ENCODE measurements at regions not wholly inside any gene's neighbourhood (a gene's known extent, or its start where the extent isn't known, plus 50 kb on each side); places are given as distances from the start of the nearest gene placed in this dataset.

DNA sequence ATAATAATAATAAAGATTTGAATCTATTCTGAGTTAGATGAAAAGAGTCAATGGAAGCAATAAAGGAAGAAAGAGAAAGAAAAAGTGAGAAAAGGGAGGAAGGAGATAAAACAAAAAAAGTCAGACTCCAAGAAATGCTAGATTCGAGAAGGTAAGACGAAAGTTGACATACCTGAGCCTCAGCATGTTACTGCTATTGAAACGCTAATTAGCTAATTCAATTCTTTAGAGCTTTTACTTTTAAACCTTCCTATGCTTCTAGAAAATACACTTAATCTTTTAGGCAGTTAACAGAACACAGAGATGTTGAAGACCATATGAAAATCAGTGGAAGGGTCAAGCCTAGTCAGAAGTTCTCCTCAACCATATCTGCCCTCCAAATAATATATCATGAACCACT lies 337.2 kb upstream of the ROBO2 start:
- Histone ChIP-seq H3K9ac (no peak overlapping the region), H3K36me3 (ENCODE audit: insufficient read depth) (no peaks in the 10 kb centered on the region), H2AFZ (ENCODE audit: low read depth) (no peak overlapping the region), H3K4me3 (IDR thresholded peaks at IDR 0.05; ENCODE audit: insufficient read depth, low read depth, low read length) (no peak overlapping the region), H3K27me3 (ENCODE audit: insufficient read depth, low read depth) (no peaks in the 10 kb centered on the region), H4K20me1 (ENCODE audit: insufficient read depth) (no peaks in the 10 kb centered on the region), H3K27ac (no peak overlapping the region), H3K4me2 (no peak overlapping the region), H3K79me2 (ENCODE audit: insufficient read depth, low read depth) (no peaks in the 10 kb centered on the region), H3K4me1 (ENCODE audit: low read depth, poor library complexity, severe bottlenecking) (no peaks in the 10 kb centered on the region)
- TF ChIP-seq, protein P1, sequence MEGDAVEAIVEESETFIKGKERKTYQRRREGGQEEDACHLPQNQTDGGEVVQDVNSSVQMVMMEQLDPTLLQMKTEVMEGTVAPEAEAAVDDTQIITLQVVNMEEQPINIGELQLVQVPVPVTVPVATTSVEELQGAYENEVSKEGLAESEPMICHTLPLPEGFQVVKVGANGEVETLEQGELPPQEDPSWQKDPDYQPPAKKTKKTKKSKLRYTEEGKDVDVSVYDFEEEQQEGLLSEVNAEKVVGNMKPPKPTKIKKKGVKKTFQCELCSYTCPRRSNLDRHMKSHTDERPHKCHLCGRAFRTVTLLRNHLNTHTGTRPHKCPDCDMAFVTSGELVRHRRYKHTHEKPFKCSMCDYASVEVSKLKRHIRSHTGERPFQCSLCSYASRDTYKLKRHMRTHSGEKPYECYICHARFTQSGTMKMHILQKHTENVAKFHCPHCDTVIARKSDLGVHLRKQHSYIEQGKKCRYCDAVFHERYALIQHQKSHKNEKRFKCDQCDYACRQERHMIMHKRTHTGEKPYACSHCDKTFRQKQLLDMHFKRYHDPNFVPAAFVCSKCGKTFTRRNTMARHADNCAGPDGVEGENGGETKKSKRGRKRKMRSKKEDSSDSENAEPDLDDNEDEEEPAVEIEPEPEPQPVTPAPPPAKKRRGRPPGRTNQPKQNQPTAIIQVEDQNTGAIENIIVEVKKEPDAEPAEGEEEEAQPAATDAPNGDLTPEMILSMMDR (conservative IDR thresholded peaks at IDR 0.05; ENCODE audit: low read depth, low read length), result no peak

GRCh38 chr3:76715426-76715825 lies 324.5 kb upstream of the ROBO2 start:
- H3K27me3 ChIP-seq (ENCODE audit: insufficient read depth, low read depth), result no peaks in the 10 kb centered on the region
- no peaks in the 10 kb centered on the region for H3K79me2 ChIP-seq (ENCODE audit: insufficient read depth, low read depth)
- H3K4me1 ChIP-seq (ENCODE audit: low read depth, poor library complexity, severe bottlenecking), result no peaks in the 10 kb centered on the region
- no peak overlapping the region for H3K27ac ChIP-seq
- TF ChIP-seq, protein P1 (conservative IDR thresholded peaks at IDR 0.05; ENCODE audit: low read depth, low read length), result no peak
- no peak overlapping the region for H3K4me3 ChIP-seq (IDR thresholded peaks at IDR 0.05; ENCODE audit: insufficient read depth, low read depth, low read length)
- H3K4me2 ChIP-seq, result no peak overlapping the region
- H3K9ac ChIP-seq, result no peak overlapping the region
- H4K20me1 ChIP-seq (ENCODE audit: insufficient read depth), result no peaks in the 10 kb centered on the region
- H3K36me3 ChIP-seq (ENCODE audit: insufficient read depth), result no peaks in the 10 kb centered on the region
- H2AFZ ChIP-seq (ENCODE audit: low read depth), result no peak overlapping the region

- H3K4me3 ChIP-seq (IDR thresholded peaks at IDR 0.05; ENCODE audit: insufficient read depth, low read depth, low read length), result no peak overlapping the region
- TF ChIP-seq, protein P1 (conservative IDR thresholded peaks at IDR 0.05; ENCODE audit: low read depth, low read length), result no peak
- H3K9ac ChIP-seq, result no peak overlapping the region
- H3K27me3 ChIP-seq (ENCODE audit: insufficient read depth, low read depth), result no peaks in the 10 kb centered on the region
- H2AFZ ChIP-seq (ENCODE audit: low read depth), result no peak overlapping the region
- H3K27ac ChIP-seq, result no peak overlapping the region
- no peaks in the 10 kb centered on the region for H3K36me3 ChIP-seq (ENCODE audit: insufficient read depth)
- H3K4me2 ChIP-seq, result no peak overlapping the region
- H3K4me1 ChIP-seq (ENCODE audit: low read depth, poor library complexity, severe bottlenecking), result no peaks in the 10 kb centered on the region
- no peaks in the 10 kb centered on the region for H3K79me2 ChIP-seq (ENCODE audit: insufficient read depth, low read depth)
- H4K20me1 ChIP-seq (ENCODE audit: insufficient read depth), result no peaks in the 10 kb centered on the region
These were observed 316.5 kb upstream of the ROBO2 start for GRCh38 chr3:76723366-76723765.

DNA sequence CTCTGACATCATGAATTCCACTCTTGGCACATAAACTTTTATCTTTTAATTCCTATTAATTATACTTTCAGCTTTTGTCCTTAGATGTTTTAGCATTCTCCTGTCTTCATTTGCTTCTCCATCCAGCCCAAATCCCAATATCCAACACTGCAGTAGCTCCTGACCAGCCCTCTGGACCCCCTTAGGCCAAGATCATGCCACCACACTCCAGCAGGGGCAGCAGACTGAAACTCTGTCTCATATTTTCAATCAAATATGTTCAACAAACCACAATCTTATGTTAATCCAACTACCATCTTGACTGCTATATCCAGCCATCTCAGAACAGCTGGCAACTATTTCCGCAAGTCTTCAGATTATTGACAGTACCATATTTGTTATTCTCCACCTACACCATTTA lies 315.8 kb upstream of the ROBO2 start:
- Histone ChIP-seq H4K20me1 (ENCODE audit: insufficient read depth) (no peaks in the 10 kb centered on the region), H3K27ac (no peak overlapping the region), H3K9ac (no peak overlapping the region), H3K4me2 (no peak overlapping the region), H3K79me2 (ENCODE audit: insufficient read depth, low read depth) (no peaks in the 10 kb centered on the region), H2AFZ (ENCODE audit: low read depth) (no peak overlapping the region), H3K4me3 (IDR thresholded peaks at IDR 0.05; ENCODE audit: insufficient read depth, low read depth, low read length) (no peak overlapping the region), H3K36me3 (ENCODE audit: insufficient read depth) (no peaks in the 10 kb centered on the region), H3K4me1 (ENCODE audit: low read depth, poor library complexity, severe bottlenecking) (no peaks in the 10 kb centered on the region), H3K27me3 (ENCODE audit: insufficient read depth, low read depth) (no peaks in the 10 kb centered on the region)
- TF ChIP-seq, protein P1 (conservative IDR thresholded peaks at IDR 0.05; ENCODE audit: low read depth, low read length), result no peak
